H9 (cell line): ENCODE measurements at regions not wholly inside any gene's neighbourhood (a gene's known extent, or its start where the extent isn't known, plus 50 kb on each side); places are given as distances from the start of the nearest gene placed in this dataset.

Source experiments
- DNase-seq: peaks from one replicate; pipeline ENCODE4 v3.0.0-alpha.2; 2017
- H2AFZ ChIP-seq: one replicate; pipeline ENCODE4 v1.6.1; 2013; ENCODE audit warnings: mild to moderate bottlenecking, low read length, control low read depth, moderate library complexity
- H2AK5ac ChIP-seq: 2 replicates; pipeline ENCODE4 v1.6.1; 2013; ENCODE audit warnings: low read length, control low read depth, mixed read lengths; ENCODE audit not compliant: insufficient read length
- H2BK120ac ChIP-seq: one replicate; pipeline ENCODE4 v1.6.1; 2013; ENCODE audit warnings: low read depth, mild to moderate bottlenecking, low read length, control low read depth, inconsistent platforms; ENCODE audit not compliant: poor library complexity, severe bottlenecking
- H2BK12ac ChIP-seq: 2 replicates; pipeline ENCODE4 v1.6.1; 2013; ENCODE audit warnings: low read length, control low read depth, mixed read lengths, low read depth; ENCODE audit not compliant: insufficient read length
- H2BK15ac ChIP-seq: 2 replicates; pipeline ENCODE4 v1.6.1; 2013; ENCODE audit warnings: low read depth, low read length, control low read depth
- H2BK20ac ChIP-seq: one replicate; pipeline ENCODE4 v1.6.1; 2013; ENCODE audit warnings: low read depth, mild to moderate bottlenecking, low read length, control low read depth, inconsistent platforms; ENCODE audit not compliant: poor library complexity, severe bottlenecking
- H2BK5ac ChIP-seq: 2 replicates; pipeline ENCODE4 v1.6.1; 2013; ENCODE audit warnings: low read length, control low read depth, mixed read lengths; ENCODE audit not compliant: insufficient read length
- H3K14ac ChIP-seq: 2 replicates; pipeline ENCODE4 v1.6.1; 2013; ENCODE audit warnings: low read length, control low read depth; ENCODE audit not compliant: insufficient read depth
- H3K18ac ChIP-seq: 2 replicates; pipeline ENCODE4 v1.6.1; 2013; ENCODE audit warnings: low read depth, mild to moderate bottlenecking, mixed read lengths, low read length, control low read depth; ENCODE audit not compliant: insufficient read length
- H3K23ac ChIP-seq: 2 replicates; pipeline ENCODE4 v1.6.1; 2013; ENCODE audit warnings: low read length, control low read depth, mixed read lengths, low read depth; ENCODE audit not compliant: insufficient read length
- H3K23me2 ChIP-seq: 2 replicates; pipeline ENCODE4 v1.6.1; 2013; ENCODE audit warnings: low read depth, mild to moderate bottlenecking, mixed read lengths, low read length, control low read depth; ENCODE audit not compliant: insufficient read length, poor library complexity, severe bottlenecking
- H3K27ac ChIP-seq: 2 replicates; pipeline ENCODE4 v1.5.1; 2013; ENCODE audit warnings: low read length, control low read depth, mixed read lengths, low read depth; ENCODE audit not compliant: insufficient read length
- H3K27me3 ChIP-seq: 2 replicates; pipeline ENCODE4 v1.6.1; 2013; ENCODE audit warnings: low read length, control low read depth, inconsistent platforms; ENCODE audit not compliant: insufficient read depth
- H3K4ac ChIP-seq: 2 replicates; pipeline ENCODE4 v1.6.1; 2013; ENCODE audit warnings: low read depth, mild to moderate bottlenecking, control low read depth, inconsistent platforms, low read length, moderate library complexity
- H3K4me1 ChIP-seq: 2 replicates; pipeline ENCODE4 v1.6.1; 2013; ENCODE audit warnings: low read length, control low read depth, inconsistent platforms; ENCODE audit not compliant: insufficient read depth
- H3K4me2 ChIP-seq: 2 replicates; pipeline ENCODE4 v1.6.1; 2013; ENCODE audit warnings: low read length, control low read depth, mixed read lengths; ENCODE audit not compliant: insufficient read length, insufficient read depth
- H3K56ac ChIP-seq: 2 replicates; pipeline ENCODE4 v1.6.1; 2013; ENCODE audit warnings: low read depth, mild to moderate bottlenecking, mixed read lengths, low read length, control low read depth; ENCODE audit not compliant: insufficient read length
- H3K79me1 ChIP-seq: 2 replicates; pipeline ENCODE4 v1.6.1; 2013; ENCODE audit warnings: low read depth, mild to moderate bottlenecking, moderate library complexity, low read length, control low read depth, inconsistent platforms; ENCODE audit not compliant: insufficient read depth, poor library complexity, severe bottlenecking
- H3K79me2 ChIP-seq: 2 replicates; pipeline ENCODE4 v1.6.1; 2013; ENCODE audit warnings: low read length, control low read depth, inconsistent platforms; ENCODE audit not compliant: insufficient read depth
- H3K9ac ChIP-seq: 2 replicates; pipeline ENCODE4 v1.6.1; 2013; ENCODE audit warnings: low read length, control low read depth, mixed read lengths; ENCODE audit not compliant: insufficient read length; ENCODE audit errors: extremely low read depth
- H3K9me3 ChIP-seq: one replicate; pipeline ENCODE4 v1.6.1; 2013; ENCODE audit warnings: low read depth, low read length, inconsistent platforms; ENCODE audit not compliant: control insufficient read depth
- H3T11ph ChIP-seq: one replicate; pipeline ENCODE4 v1.6.1; 2013; ENCODE audit warnings: mild to moderate bottlenecking, low read length, control low read depth, inconsistent platforms
- H4K20me1 ChIP-seq: one replicate; pipeline ENCODE4 v1.6.1; 2013; ENCODE audit not compliant: control insufficient read depth, insufficient read length, insufficient read depth
- H4K5ac ChIP-seq: 2 replicates; pipeline ENCODE4 v1.6.1; 2013; ENCODE audit warnings: low read depth, mild to moderate bottlenecking, mixed read lengths, low read length, control low read depth; ENCODE audit not compliant: insufficient read length
- H4K8ac ChIP-seq: replicated peaks from 2 replicates; pipeline ENCODE4 v1.6.1; 2013; ENCODE audit warnings: low read length, control low read depth, mixed read lengths, low read depth; ENCODE audit not compliant: insufficient read length
- H4K91ac ChIP-seq: 2 replicates; pipeline ENCODE4 v1.6.1; 2013; ENCODE audit warnings: low read depth, mild to moderate bottlenecking, moderate library complexity, mixed read lengths, low read length, control low read depth; ENCODE audit not compliant: insufficient read length
- H3K27ac Mint-ChIP-seq, 3 experiments: 2 replicates in 2 of 3; 3 replicates in 1 of 3; pipeline ENCODE4 v1.8.0; 2020 to 2021; ENCODE audit warnings: mixed read lengths in 3 of 3, mild to moderate bottlenecking in 1 of 3, moderate library complexity in 1 of 3
- H3K27me3 Mint-ChIP-seq: 2 replicates; pipeline ENCODE4 v1.8.0; 2021; ENCODE audit warnings: low read depth, mild to moderate bottlenecking, moderate library complexity, mixed read lengths
- H3K36me3 Mint-ChIP-seq, 3 experiments: 2 replicates in 2 of 3; 3 replicates in 1 of 3; pipeline ENCODE4 v1.8.0; 2020 to 2021; ENCODE audit warnings: low read depth in 3 of 3, mixed read lengths in 3 of 3; ENCODE audit not compliant: insufficient read depth in 1 of 3
- H3K4me1 Mint-ChIP-seq, 2 experiments: 2 replicates each; pipeline ENCODE4 v1.8.0; 2020; ENCODE audit warnings: mixed read lengths in 2 of 2
- H3K4me3 Mint-ChIP-seq, 2 experiments: 2 replicates in 1 of 2; 3 replicates in 1 of 2; pipeline ENCODE4 v1.8.0; 2020 to 2021; ENCODE audit warnings: mild to moderate bottlenecking in 2 of 2, mixed read lengths in 2 of 2, moderate library complexity in 1 of 2
- H3K9me3 Mint-ChIP-seq, 2 experiments: 2 replicates in 1 of 2; 3 replicates in 1 of 2; pipeline ENCODE4 v1.8.0; 2020; ENCODE audit warnings: mild to moderate bottlenecking in 2 of 2, mixed read lengths in 2 of 2, moderate library complexity in 1 of 2
- CTCF ChIP-seq: fragments of 200-600 bp; sonication (generic); conservative IDR thresholded peaks from 3 replicates; pipeline ENCODE4 v1.8.0; 2021; ENCODE audit warnings: antibody characterized with exemption, mild to moderate bottlenecking
- WGBS: extraction: QIAGEN DNeasy Blood & Tissue Kit; methylation state at CpG from one replicate; pipeline ENCODE4 v1.1.7; 2013; ENCODE audit warnings: missing lambda C conversion rate, low lambda C conversion rate, mixed read lengths; ENCODE audit not compliant: insufficient read length; ENCODE audit errors: extremely low coverage; 5-methylcytosine and 5-hydroxymethylcytosine counted together

DNA sequence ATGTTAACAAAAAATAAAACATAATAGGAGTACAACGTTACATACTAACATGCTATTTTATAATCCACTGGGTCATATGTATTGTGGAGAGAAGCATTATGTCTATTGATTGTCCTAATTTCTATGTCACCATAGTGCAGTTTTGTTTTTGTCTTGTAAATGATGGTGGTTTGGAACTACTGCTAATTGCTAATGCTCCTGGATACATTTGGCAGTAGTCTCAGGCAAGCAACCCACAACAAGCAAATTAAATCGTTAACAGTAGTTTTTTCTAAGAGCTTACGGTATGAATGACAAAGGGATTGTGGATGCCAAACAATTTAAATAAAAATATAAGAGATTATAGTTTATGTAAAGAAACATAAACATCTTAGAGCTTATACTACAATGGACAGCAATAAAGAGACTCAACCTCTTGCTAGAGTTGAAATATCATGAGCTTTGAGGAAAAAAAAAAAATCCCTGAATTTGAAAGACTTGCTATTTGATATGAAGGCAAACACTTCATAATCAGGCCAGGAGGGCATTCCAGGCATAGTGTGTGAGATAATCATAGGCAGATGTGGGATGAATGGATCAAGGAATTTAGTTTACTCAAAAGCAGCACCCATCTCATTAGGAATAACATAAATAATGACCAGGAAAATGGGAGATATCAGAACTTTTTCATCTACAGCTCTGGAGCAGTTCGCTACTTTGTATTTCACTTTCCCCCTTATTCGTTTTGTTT lies 181.3 kb downstream of the CCDC59 start:
- H3K27ac ChIP-seq: no peak overlapping the region
- no peak for TF ChIP-seq CTCF
- H2BK12ac ChIP-seq: no peak overlapping the region
- no peak overlapping the region for H4K5ac ChIP-seq
- H3K4me1 ChIP-seq: peaks cover 5% of the 10 kb centered on the region; the same call in 1 of the 2 replicates
- H3K23ac ChIP-seq: no peak overlapping the region
- H3K56ac ChIP-seq: no peak overlapping the region
- Mint-ChIP-seq H3K9me3 (no peaks in the 10 kb centered on the region), H3K27ac (peak overlapping the region in 1 of 3 experiments; percentile 65; a peak in 3 of 7 replicates), H3K27me3 (no peaks in the 10 kb centered on the region), H3K4me1 (peaks cover 17 to 23% of the 10 kb centered on the region in 2 experiments), H3K36me3 (no peaks in the 10 kb centered on the region), H3K4me3 (no peak overlapping the region)
- no peak overlapping the region for H3T11ph ChIP-seq
- no peaks in the 10 kb centered on the region for H3K9me3 ChIP-seq
- no peak overlapping the region for H3K18ac ChIP-seq
- H4K91ac ChIP-seq: no peak overlapping the region
- H3K79me1 ChIP-seq: no peaks in the 10 kb centered on the region
- H2BK5ac ChIP-seq: no peak overlapping the region
- H3K4ac ChIP-seq: no peak overlapping the region
- WGBS: no CpG with 5 or more reads among the region's 5 CpGs
- H2AK5ac ChIP-seq: no peak overlapping the region
- H4K20me1 ChIP-seq: no peaks in the 10 kb centered on the region
- H3K27me3 ChIP-seq: no peaks in the 10 kb centered on the region
- no peak overlapping the region for H3K14ac ChIP-seq
- no peak overlapping the region for H2BK15ac ChIP-seq
- no peak overlapping the region for H3K9ac ChIP-seq
- no peak overlapping the region for H2BK120ac ChIP-seq
- H3K23me2 ChIP-seq: no peaks in the 10 kb centered on the region
- no peak for DNase-seq
- no peak overlapping the region for H4K8ac ChIP-seq
- no peak overlapping the region for H2BK20ac ChIP-seq
- no peaks in the 10 kb centered on the region for H3K79me2 ChIP-seq
- no peak overlapping the region for H2AFZ ChIP-seq
- H3K4me2 ChIP-seq: no peak overlapping the region
